Karpas-422 (cell line): ENCODE measurements at regions not wholly inside any gene's neighbourhood (a gene's known extent, or its start where the extent isn't known, plus 50 kb on each side); places are given as distances from the start of the nearest gene placed in this dataset.

Experiments
- DNase-seq: peaks from one replicate; pipeline ENCODE4 v3.0.0-alpha.2; 2015
- H2AFZ ChIP-seq: fragments of 200-600 bp; sonication (generic); 2 replicates; pipeline ENCODE4 v1.6.1; 2014; ENCODE audit warnings: antibody characterized with exemption, low read length, mixed read lengths
- H3K27ac ChIP-seq: fragments of 200-600 bp; sonication (generic); 2 replicates; pipeline ENCODE4 v1.5.1; 2014; ENCODE audit warnings: mild to moderate bottlenecking, low read length, moderate library complexity
- H3K27me3 ChIP-seq: fragments of 200-600 bp; sonication (generic); 2 replicates; pipeline ENCODE4 v1.6.1; 2014; ENCODE audit warnings: low read length, mixed read lengths
- H3K36me3 ChIP-seq: fragments of 200-600 bp; sonication (generic); 2 replicates; pipeline ENCODE4 v1.6.1; 2014; ENCODE audit warnings: low read length, mixed read lengths; ENCODE audit not compliant: insufficient read depth
- H3K4me1 ChIP-seq: fragments of 200-600 bp; sonication (generic); 2 replicates; pipeline ENCODE4 v1.6.1; 2014; ENCODE audit warnings: mild to moderate bottlenecking, low read length, mixed read lengths
- H3K4me2 ChIP-seq: fragments of 200-600 bp; sonication (generic); 2 replicates; pipeline ENCODE4 v1.6.1; 2014; ENCODE audit warnings: low read length, low read depth, mild to moderate bottlenecking; ENCODE audit not compliant: poor library complexity, severe bottlenecking
- H3K4me3 ChIP-seq: fragments of 200-600 bp; sonication (generic); 2 replicates; pipeline ENCODE4 v1.5.1; 2014; ENCODE audit warnings: mild to moderate bottlenecking, antibody characterized with exemption, low read length, mixed read lengths
- H3K79me2 ChIP-seq: fragments of 200-600 bp; sonication (generic); 2 replicates; pipeline ENCODE4 v1.6.1; 2014; ENCODE audit warnings: mild to moderate bottlenecking, low read length, mixed read lengths
- H3K9ac ChIP-seq: fragments of 200-600 bp; sonication (generic); 2 replicates; pipeline ENCODE4 v1.6.0; 2014; ENCODE audit warnings: low read length
- H3K9me2 ChIP-seq: fragments of 200-600 bp; sonication (generic), shearing (Covaris generic); replicated peaks from 2 replicates; pipeline ENCODE4 v1.6.0; 2014; ENCODE audit warnings: mild to moderate bottlenecking, low read length, moderate library complexity; ENCODE audit not compliant: insufficient read depth
- H3K9me3 ChIP-seq: fragments of 300-700, 200-600 bp; sonication (generic); 2 replicates; pipeline ENCODE4 v1.6.1; 2014; ENCODE audit warnings: low read length, mixed read lengths
- H4K20me1 ChIP-seq: fragments of 200-600 bp; sonication (generic); 2 replicates; pipeline ENCODE4 v1.6.1; 2014; ENCODE audit warnings: mild to moderate bottlenecking, antibody characterized with exemption, low read length, low read depth; ENCODE audit not compliant: insufficient read depth

GRCh38 chr12:19633641-19634040, 194.3 kb downstream of the AEBP2 start:
- H3K27me3 ChIP-seq, result no peaks in the 10 kb centered on the region
- no peaks in the 10 kb centered on the region for H4K20me1 ChIP-seq
- no peak for DNase-seq
- no peak overlapping the region for H2AFZ ChIP-seq
- H3K27ac ChIP-seq, result no peak overlapping the region
- no peaks in the 10 kb centered on the region for H3K36me3 ChIP-seq
- no peak overlapping the region for H3K4me2 ChIP-seq
- no peaks in the 10 kb centered on the region for H3K79me2 ChIP-seq
- no peaks in the 10 kb centered on the region for H3K9me2 ChIP-seq
- H3K4me1 ChIP-seq, result no peaks in the 10 kb centered on the region
- H3K4me3 ChIP-seq, result no peak overlapping the region
- no peak overlapping the region for H3K9ac ChIP-seq
- H3K9me3 ChIP-seq, result no peaks in the 10 kb centered on the region

- Histone ChIP-seq H2AFZ (no peak overlapping the region), H3K9me2 (no peaks in the 10 kb centered on the region), H3K9ac (no peak overlapping the region), H3K79me2 (no peaks in the 10 kb centered on the region), H3K27me3 (no peaks in the 10 kb centered on the region), H4K20me1 (no peaks in the 10 kb centered on the region), H3K4me3 (no peak overlapping the region), H3K4me1 (no peaks in the 10 kb centered on the region), H3K9me3 (no peaks in the 10 kb centered on the region), H3K27ac (no peak overlapping the region), H3K36me3 (no peaks in the 10 kb centered on the region), H3K4me2 (no peak overlapping the region)
- DNase-seq, result no peak
These were observed 200.6 kb downstream of the AEBP2 start for GRCh38 chr12:19639781-19640415.

GRCh38 chr12:19641235-19642080, 202.2 kb downstream of the AEBP2 start:
- H3K27me3 ChIP-seq, result no peaks in the 10 kb centered on the region
- no peak for DNase-seq
- H3K9ac ChIP-seq, result no peak overlapping the region
- H3K9me3 ChIP-seq, result no peaks in the 10 kb centered on the region
- H2AFZ ChIP-seq, result no peak overlapping the region
- no peak overlapping the region for H3K27ac ChIP-seq
- no peaks in the 10 kb centered on the region for H3K36me3 ChIP-seq
- no peaks in the 10 kb centered on the region for H3K79me2 ChIP-seq
- H3K4me3 ChIP-seq, result no peak overlapping the region
- H3K9me2 ChIP-seq, result no peaks in the 10 kb centered on the region
- no peaks in the 10 kb centered on the region for H4K20me1 ChIP-seq
- H3K4me2 ChIP-seq, result no peak overlapping the region
- H3K4me1 ChIP-seq, result no peaks in the 10 kb centered on the region

GRCh38 chr12:19642345-19642744, 203.1 kb downstream of the AEBP2 start:
- Histone ChIP-seq H3K4me3 (no peak overlapping the region), H3K4me1 (no peaks in the 10 kb centered on the region), H3K9me2 (no peaks in the 10 kb centered on the region), H4K20me1 (no peaks in the 10 kb centered on the region), H2AFZ (no peak overlapping the region), H3K27ac (no peak overlapping the region), H3K9ac (no peak overlapping the region), H3K4me2 (no peak overlapping the region), H3K9me3 (no peaks in the 10 kb centered on the region), H3K36me3 (no peaks in the 10 kb centered on the region), H3K27me3 (no peaks in the 10 kb centered on the region), H3K79me2 (no peaks in the 10 kb centered on the region)
- DNase-seq, result no peak

GRCh38 chr12:19643635-19644034, 204.3 kb downstream of the AEBP2 start:
- Histone ChIP-seq H3K9me2 (no peaks in the 10 kb centered on the region), H3K79me2 (no peaks in the 10 kb centered on the region), H2AFZ (no peak overlapping the region), H3K4me2 (no peak overlapping the region), H3K27me3 (no peaks in the 10 kb centered on the region), H3K9ac (no peak overlapping the region), H3K4me3 (no peak overlapping the region), H3K4me1 (peaks cover 9% of the 10 kb centered on the region), H3K36me3 (no peaks in the 10 kb centered on the region), H4K20me1 (no peaks in the 10 kb centered on the region), H3K27ac (no peak overlapping the region), H3K9me3 (no peaks in the 10 kb centered on the region)
- DNase-seq, result no peak

- Histone ChIP-seq H3K27ac (no peak overlapping the region), H2AFZ (no peak overlapping the region), H3K27me3 (no peaks in the 10 kb centered on the region), H3K4me2 (no peak overlapping the region), H3K9me2 (no peaks in the 10 kb centered on the region), H3K9ac (no peak overlapping the region), H3K9me3 (no peaks in the 10 kb centered on the region), H3K36me3 (no peaks in the 10 kb centered on the region), H3K4me1 (peaks cover 9% of the 10 kb centered on the region), H3K79me2 (no peaks in the 10 kb centered on the region), H3K4me3 (no peak overlapping the region), H4K20me1 (no peaks in the 10 kb centered on the region)
- DNase-seq, result no peak
These were observed 205.3 kb downstream of the AEBP2 start for GRCh38 chr12:19644571-19644970.

GRCh38 chr12:19645823-19646222, 206.5 kb downstream of the AEBP2 start:
- no peaks in the 10 kb centered on the region for H3K79me2 ChIP-seq
- DNase-seq, result no peak
- H3K36me3 ChIP-seq, result no peaks in the 10 kb centered on the region
- H3K9me2 ChIP-seq, result no peaks in the 10 kb centered on the region
- H3K9ac ChIP-seq, result no peak overlapping the region
- peaks cover 9% of the 10 kb centered on the region for H3K4me1 ChIP-seq
- H3K27ac ChIP-seq, result no peak overlapping the region
- H4K20me1 ChIP-seq, result no peaks in the 10 kb centered on the region
- no peak overlapping the region for H2AFZ ChIP-seq
- H3K4me2 ChIP-seq, result no peak overlapping the region
- H3K27me3 ChIP-seq, result no peaks in the 10 kb centered on the region
- no peaks in the 10 kb centered on the region for H3K9me3 ChIP-seq
- H3K4me3 ChIP-seq, result no peak overlapping the region

GRCh38 chr12:19646599-19646998, 207.3 kb downstream of the AEBP2 start:
- Histone ChIP-seq H2AFZ (no peak overlapping the region), H3K9me3 (no peaks in the 10 kb centered on the region), H4K20me1 (no peaks in the 10 kb centered on the region)

More at GRCh38 chr12:19646599-19646998, 207.3 kb downstream of the AEBP2 start:
- Histone ChIP-seq H3K36me3 (no peaks in the 10 kb centered on the region), H3K4me3 (no peak overlapping the region), H3K27me3 (no peaks in the 10 kb centered on the region), H3K79me2 (no peaks in the 10 kb centered on the region), H3K9me2 (no peaks in the 10 kb centered on the region), H3K4me2 (no peak overlapping the region), H3K9ac (no peak overlapping the region), H3K27ac (no peak overlapping the region), H3K4me1 (peaks cover 9% of the 10 kb centered on the region)
- no peak for DNase-seq
